Activated naive CD4-positive, alpha-beta T cell treated with anti-CD3 and anti-CD28 coated beads, Interleukin-2, amount 50 U/mL, for 72 hours (primary cell): ENCODE measurements at regions not wholly inside any gene's neighbourhood (a gene's known extent, or its start where the extent isn't known, plus 50 kb on each side); places are given as distances from the start of the nearest gene placed in this dataset.

Experiments
- ATAC-seq, 2 donors: fragments of 150-1000 bp; cut with Tn5 transposase; 2 replicates each; pipeline ENCODE4 v1.10.0; 2021; ENCODE audit warnings: mild to moderate bottlenecking in 2 of 2, moderate library complexity in 2 of 2
- DNase-seq, 2 donors: peaks; one replicate each; pipeline ENCODE4 v3.0.0; 2021 to 2022; ENCODE audit warnings: low spot score in 2 of 2
- H3K27ac Mint-ChIP-seq, 2 donors: one replicate each; pipeline ENCODE4 v1.8.0; 2022; ENCODE audit warnings: mild to moderate bottlenecking in 2 of 2, mixed read lengths in 2 of 2
- H3K36me3 Mint-ChIP-seq, 2 donors: one replicate each; pipeline ENCODE4 v1.8.0; 2022; ENCODE audit warnings: mixed read lengths in 2 of 2
- H3K9me3 Mint-ChIP-seq, 2 donors: one replicate each; pipeline ENCODE4 v1.8.0; 2022; ENCODE audit warnings: mixed read lengths in 2 of 2

DNA sequence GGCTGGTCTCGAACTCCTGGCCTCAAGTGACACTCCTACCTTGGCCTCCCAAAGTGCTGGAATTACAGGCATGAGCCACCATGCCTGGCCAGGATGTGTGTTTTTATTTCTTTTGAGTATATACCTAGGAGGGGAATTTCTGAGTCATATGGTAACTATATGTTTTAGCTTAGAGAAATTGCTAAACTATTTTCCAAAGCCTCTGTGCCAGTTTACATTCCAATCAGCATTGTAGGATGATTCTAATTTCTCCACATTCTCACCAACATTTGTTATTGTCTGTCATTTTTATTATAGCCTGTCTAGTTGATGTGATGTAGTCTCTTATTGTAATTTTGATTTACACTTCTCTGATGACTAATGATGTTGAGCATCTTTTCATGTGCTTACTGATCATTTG, 1576.0 kb downstream of the RPA4 start:
- ATAC-seq: no peak
- H3K36me3 Mint-ChIP-seq: no peaks in the 10 kb centered on the region
- DNase-seq: no peak
- no peak overlapping the region for H3K27ac Mint-ChIP-seq
- H3K9me3 Mint-ChIP-seq: no peaks in the 10 kb centered on the region

DNA sequence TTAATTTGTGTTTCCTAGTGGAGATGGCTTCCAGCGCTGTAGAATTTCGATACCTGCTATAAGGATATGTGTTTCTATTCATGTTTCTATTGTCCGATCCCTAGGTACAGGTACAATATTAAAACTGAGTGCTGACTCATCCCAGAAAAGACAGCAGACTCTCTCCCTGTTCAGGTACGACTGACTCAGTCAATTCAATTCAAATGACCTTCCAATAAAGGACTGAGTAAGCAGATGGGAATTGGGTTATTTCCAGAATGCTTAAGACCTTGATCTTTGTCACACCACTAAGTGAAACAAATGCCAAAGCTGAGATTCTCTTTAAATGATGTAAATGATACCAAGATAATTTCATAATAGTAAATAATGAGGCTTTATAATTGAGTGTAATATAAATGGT, 1596.9 kb downstream of the RPA4 start:
- no peak overlapping the region for H3K27ac Mint-ChIP-seq
- ATAC-seq (no peak), DNase-seq (no peak)
- no peaks in the 10 kb centered on the region for H3K36me3 Mint-ChIP-seq
- no peaks in the 10 kb centered on the region for H3K9me3 Mint-ChIP-seq

DNA sequence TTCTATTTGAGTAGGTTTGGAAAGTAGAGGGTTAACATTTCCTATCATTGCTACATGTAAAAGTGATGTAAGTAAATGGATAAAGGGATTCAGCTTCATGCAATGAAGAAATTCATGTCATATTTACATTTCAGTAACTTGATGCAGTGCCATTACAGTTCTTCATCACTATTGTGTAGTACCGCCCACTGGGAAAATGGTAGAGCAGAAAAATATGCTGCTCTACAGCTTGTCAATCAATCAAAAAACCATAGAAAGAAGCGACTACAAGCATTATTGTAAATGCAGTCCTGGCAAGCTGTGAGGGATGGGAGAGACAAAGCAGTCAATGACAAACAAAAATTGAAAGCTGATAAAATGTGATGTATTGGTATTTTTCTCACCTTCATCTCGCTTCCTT, 1597.9 kb downstream of the RPA4 start:
- ATAC-seq (no peak), DNase-seq (no peak)
- Mint-ChIP-seq H3K36me3 (no peaks in the 10 kb centered on the region), H3K27ac (no peak overlapping the region), H3K9me3 (no peaks in the 10 kb centered on the region)

DNA sequence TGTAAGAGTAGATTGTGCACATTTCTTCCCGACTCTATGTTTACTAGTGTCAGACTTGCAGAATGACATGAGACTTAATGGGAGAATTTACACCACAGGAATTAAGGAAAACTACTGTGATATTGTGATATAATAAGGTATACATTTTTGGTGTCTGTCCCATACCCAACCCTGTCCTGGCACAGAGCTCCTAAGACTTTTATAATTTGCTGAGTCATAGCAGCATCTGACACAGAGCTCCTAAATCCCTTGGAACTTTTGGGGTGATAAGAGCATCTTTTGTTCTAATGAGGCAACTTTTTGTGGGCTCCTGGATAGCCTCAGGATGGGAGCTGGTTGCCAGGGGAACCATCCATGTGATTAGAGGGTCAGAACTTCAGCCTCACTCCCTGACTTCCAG, 1607.0 kb downstream of the RPA4 start:
- Mint-ChIP-seq H3K9me3 (peaks cover 0 to 5% of the 10 kb centered on the region in 2 donors), H3K36me3 (no peaks in the 10 kb centered on the region), H3K27ac (no peak overlapping the region)
- DNase-seq (no peak), ATAC-seq (no peak)

DNA sequence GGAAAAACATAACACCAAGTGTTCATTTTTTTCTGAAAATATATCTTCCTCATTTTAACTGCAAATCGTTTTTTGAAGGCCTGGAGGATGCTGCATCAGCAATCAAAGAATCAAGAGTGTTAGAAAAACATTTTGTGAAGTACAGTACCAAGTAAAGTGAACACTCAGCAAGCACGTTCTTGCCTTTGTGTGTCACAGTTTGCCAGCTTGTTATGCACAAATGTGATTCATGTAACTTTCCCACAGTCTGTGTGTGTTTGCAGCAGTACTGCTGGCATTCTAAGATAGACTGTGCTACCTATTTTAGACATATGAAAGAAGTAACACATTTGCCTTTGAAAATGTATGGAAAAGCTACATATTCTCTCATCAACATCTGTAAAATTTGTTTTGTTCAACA, 1617.7 kb downstream of the RPA4 start:
- H3K9me3 Mint-ChIP-seq: no peaks in the 10 kb centered on the region
- DNase-seq (no peak), ATAC-seq (no peak)

DNA sequence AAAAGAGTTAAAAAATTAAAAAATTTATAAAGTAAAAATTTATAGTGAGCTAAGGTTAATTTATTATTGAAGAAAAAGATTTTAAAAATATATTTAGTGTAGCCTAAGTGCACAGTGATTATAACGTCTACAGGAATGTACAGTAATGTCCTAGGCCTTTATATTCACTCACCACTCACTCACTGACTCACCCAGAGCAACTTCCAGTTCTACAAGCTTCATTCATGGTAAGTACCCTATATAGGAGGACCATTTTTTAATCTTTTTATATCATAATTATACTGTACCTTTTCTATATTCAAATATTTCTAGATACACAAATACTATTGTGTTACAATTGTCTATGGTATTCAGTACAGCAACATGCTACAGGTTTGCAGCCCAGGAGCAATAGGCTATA, 1623.2 kb downstream of the RPA4 start:
- DNase-seq (no peak), ATAC-seq (no peak)
- Mint-ChIP-seq H3K27ac (no peak overlapping the region), H3K9me3 (no peaks in the 10 kb centered on the region), H3K36me3 (no peaks in the 10 kb centered on the region)

More for the DNA sequence above, 1617.7 kb downstream of the RPA4 start:
- no peaks in the 10 kb centered on the region for H3K36me3 Mint-ChIP-seq
- no peak overlapping the region for H3K27ac Mint-ChIP-seq

DNA sequence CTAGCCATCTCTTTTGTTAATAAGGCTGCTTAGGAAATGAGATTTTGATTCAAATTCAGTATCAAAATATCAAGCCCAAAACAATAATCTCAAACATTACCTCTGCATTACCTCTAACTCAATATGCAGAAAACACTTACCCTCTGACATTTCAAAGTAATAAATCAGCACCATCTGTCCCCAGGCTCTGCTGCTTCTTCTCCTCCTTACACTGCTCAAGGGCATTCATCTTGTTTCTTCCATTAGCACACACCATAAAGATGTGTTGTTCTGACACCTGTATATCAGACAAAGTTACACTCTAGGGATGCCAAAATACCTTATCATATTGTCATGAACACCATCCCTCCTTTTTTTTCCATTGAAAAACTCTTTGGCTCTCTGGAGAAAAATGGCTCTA, 1630.3 kb downstream of the RPA4 start:
- Mint-ChIP-seq H3K36me3 (no peaks in the 10 kb centered on the region), H3K9me3 (no peaks in the 10 kb centered on the region), H3K27ac (no peak overlapping the region)
- ATAC-seq (no peak), DNase-seq (no peak)

DNA sequence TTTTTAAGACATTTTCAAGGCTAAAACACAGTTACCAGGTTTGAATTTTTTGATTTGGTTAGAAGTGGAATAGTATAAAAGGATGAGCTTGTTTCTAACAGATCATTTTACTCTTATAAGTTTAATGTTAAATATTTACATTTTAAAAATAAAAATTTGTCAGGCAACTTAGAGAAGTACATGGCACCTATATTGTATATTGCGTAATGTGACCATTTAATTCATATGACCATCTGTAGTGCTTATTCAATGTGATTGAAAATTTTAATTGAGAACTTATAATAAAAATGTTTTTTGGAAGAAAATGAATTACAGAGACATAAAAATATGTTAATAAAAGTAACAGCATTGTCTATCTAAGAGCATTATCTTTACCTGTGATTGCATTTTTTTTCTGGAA, 1632.4 kb downstream of the RPA4 start:
- no peaks in the 10 kb centered on the region for H3K9me3 Mint-ChIP-seq
- DNase-seq (no peak), ATAC-seq (no peak)
- no peaks in the 10 kb centered on the region for H3K36me3 Mint-ChIP-seq
- no peak overlapping the region for H3K27ac Mint-ChIP-seq

DNA sequence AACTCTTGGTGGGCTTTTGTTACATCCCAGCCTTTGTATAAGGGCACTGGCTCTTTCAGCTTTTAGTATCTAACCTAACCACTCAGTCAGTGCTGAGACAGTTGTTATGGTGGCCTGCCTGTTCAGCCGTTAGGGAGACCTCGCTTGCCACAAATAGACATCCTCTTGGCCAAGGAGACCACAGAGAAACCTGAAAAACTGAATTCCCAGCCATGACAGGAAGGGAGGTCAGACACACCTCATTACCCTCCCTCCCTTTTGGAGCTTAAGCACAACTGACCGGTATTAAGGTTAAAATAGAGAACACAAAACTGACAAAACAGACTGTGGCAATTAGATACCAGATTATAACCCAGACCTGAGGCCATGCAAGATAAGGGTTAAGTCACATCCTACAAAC, 1639.3 kb downstream of the RPA4 start:
- DNase-seq: no peak
- H3K27ac Mint-ChIP-seq: no peak overlapping the region
- no peaks in the 10 kb centered on the region for H3K36me3 Mint-ChIP-seq
- ATAC-seq: no peak
- H3K9me3 Mint-ChIP-seq: no peaks in the 10 kb centered on the region

DNA sequence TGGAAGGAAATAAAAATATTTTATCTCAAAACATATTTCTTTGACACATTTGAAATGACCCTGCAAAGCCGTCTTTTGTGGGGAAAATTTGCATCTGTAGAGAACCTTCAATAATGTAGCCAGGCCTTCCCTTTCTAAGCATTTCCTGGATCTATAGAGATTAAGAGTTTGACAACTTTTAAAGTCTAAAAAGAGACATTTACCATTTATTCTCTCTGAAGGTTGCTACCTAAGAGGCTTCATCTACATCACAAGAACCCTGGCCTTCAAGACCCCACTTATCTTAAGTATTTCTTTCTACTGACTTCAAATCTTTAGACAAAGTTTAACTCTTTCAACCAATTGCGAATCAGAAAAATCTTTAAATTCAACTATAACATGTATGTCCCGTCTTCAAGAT, 1639.8 kb downstream of the RPA4 start:
- Mint-ChIP-seq H3K9me3 (no peaks in the 10 kb centered on the region), H3K27ac (no peak overlapping the region), H3K36me3 (no peaks in the 10 kb centered on the region)
- ATAC-seq (no peak), DNase-seq (no peak)

DNA sequence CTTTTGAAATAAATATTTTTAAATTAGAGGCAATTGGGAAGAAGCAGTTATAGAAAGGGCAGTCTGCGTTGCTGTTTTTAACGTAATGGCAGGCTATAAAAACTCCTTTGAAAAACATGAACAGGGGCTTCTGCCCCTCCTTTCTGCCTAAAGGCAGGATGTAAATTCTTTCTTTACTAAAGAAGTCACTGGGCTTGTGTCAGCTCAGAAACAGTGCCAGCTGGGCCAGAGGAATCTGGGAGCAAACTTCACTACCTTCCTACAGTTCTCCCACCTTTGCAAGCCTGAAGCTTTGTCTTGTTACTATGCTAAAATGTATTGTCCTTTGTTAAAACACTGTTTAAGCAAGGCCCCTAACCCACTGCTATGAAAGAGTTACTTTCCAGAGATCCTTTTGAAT, 1664.8 kb downstream of the RPA4 start:
- Mint-ChIP-seq H3K36me3 (no peaks in the 10 kb centered on the region), H3K27ac (no peak overlapping the region), H3K9me3 (no peaks in the 10 kb centered on the region)
- DNase-seq: no peak
- ATAC-seq: no peak

DNA sequence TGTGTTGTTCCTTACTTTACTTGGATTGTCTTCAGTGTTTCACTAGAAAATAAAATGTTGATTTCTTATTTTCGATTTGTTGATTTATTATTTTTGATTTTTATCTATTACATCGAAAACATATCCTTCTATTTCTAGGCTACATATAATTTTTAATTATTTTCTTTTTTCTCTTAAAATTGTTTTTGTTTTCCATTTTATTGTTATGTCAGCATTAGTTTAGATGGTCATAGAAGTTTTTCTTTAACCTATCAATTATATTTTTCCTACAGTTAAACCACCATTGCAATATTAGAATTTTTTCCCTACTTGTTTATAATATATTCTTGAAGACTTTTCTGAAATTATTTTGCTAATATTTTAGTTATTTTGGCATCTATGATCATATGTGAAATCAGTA, 1685.1 kb downstream of the RPA4 start:
- ATAC-seq (no peak), DNase-seq (no peak)
- Mint-ChIP-seq H3K9me3 (no peaks in the 10 kb centered on the region), H3K27ac (no peak overlapping the region), H3K36me3 (no peaks in the 10 kb centered on the region)

DNA sequence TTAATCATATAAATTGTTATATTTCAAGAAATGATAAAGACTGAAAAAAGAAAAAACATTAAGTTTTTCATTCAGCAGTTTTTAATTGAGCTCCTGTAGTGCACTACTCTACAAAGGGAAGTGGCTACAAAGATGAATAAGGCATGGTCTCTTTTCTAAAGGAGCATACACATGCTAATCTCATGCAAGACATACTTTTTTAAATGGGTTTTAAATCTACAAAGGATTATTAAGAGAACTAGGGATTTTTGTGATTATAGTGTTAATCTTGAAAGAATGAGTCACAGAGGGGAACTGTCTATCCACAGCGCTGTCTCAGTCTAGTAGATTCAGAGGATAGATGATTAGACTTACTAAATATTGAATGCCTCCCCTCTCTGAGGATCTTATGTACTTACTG, 1722.2 kb downstream of the RPA4 start:
- Mint-ChIP-seq H3K27ac (no peak overlapping the region), H3K9me3 (peaks cover 0 to 5% of the 10 kb centered on the region in 2 donors), H3K36me3 (no peaks in the 10 kb centered on the region)
- DNase-seq (no peak), ATAC-seq (no peak)

DNA sequence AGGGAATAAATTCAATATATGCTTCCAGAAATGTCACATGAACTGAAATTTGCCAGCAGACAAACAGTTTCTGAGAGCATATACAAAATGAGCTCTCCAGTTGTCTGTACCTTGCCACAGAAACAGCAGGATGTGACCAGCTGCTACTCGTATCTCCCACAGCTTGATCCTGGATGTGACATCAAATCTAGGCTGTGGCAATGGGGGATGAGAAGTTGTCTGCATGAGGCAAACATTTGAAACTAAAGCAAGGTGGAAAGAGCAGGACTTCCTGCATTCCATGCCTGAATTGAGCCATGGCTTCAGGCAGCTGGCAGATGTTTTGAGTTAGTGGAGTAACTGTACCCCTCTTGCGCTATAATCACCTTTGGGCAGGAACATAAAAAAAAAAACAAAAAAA, 1724.0 kb downstream of the RPA4 start:
- DNase-seq: no peak
- Mint-ChIP-seq H3K36me3 (no peaks in the 10 kb centered on the region), H3K9me3 (peaks cover 0 to 2% of the 10 kb centered on the region in 2 donors), H3K27ac (no peak overlapping the region)
- ATAC-seq: no peak

DNA sequence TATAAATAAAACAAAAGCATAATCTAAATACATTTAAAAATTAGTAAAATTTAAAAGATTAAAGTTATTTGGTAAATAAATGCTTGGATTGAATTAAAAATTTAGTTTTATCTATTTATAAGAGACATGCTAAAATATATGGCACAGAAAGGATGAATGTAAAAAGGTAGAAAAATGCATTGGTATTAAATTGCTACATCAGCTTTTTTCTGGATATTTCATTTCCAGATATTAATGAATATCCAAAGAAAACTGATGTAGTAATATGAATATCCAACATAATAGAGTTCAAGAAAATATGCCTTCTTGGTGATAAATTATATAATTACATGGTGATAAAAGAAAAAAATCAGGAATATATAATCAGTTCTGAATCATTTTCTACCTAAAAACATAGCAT, 1743.9 kb downstream of the RPA4 start:
- no peaks in the 10 kb centered on the region for H3K9me3 Mint-ChIP-seq
- H3K36me3 Mint-ChIP-seq: no peaks in the 10 kb centered on the region
- DNase-seq (no peak), ATAC-seq (no peak)
- H3K27ac Mint-ChIP-seq: no peak overlapping the region

DNA sequence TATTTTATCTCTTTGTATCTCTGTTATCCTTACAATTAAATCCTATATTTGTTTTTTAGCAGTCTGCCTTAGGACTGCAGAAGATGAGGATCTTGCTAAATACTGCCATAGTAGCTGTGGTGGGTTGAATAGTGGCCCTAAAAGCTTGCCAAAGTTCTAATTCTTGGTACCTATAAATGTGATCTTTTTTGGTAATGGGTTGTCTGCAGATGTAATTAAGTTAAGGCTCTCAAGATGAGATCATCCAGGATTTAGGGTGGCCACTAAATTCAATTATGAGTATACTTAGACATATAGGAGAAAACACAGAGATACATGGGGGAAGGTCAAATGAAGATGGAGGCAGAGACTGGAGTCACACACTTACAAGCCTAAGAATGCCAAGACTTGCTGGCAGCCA, 1753.7 kb downstream of the RPA4 start:
- Mint-ChIP-seq H3K36me3 (no peaks in the 10 kb centered on the region), H3K27ac (no peak overlapping the region), H3K9me3 (peaks cover 3 to 5% of the 10 kb centered on the region in 2 donors)
- DNase-seq (no peak), ATAC-seq (no peak)

DNA sequence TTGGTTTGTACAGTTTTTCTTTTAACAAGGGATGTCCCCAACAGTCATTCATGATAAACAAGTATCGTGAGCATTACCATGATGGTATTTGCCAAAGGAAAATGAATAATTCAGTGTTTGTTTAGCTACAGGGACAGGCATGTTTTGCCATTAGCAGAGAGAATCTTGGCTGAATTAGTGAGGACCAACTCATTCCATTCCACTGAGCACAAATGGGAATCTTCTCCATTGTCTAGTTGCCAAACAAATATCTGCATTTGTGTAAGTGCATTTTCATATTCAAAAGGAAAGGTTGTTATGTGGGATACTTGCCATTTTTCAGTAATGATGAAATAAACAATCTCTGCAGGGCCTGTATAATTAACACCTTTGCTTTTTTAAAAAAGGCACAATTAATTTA, 1762.6 kb downstream of the RPA4 start:
- ATAC-seq (no peak), DNase-seq (no peak)
- no peak overlapping the region for H3K27ac Mint-ChIP-seq
- H3K36me3 Mint-ChIP-seq: no peaks in the 10 kb centered on the region
- no peaks in the 10 kb centered on the region for H3K9me3 Mint-ChIP-seq

DNA sequence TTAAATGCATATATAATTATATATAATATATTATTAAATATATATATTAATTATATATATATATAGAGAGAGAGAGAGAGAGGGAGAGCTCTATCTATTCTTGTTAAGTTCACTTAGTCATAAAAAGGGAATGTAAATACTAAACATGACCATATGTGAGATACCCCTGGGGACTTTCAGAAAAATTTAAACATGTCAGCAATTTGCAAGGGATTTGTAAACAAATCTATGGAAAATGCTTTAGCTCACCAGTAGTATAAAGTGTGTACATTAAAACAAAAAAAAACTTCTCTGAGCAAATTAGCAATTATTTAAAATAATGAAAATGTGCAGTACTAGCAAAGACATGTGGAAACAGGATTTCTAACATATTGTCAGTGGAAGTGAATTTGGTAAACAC, 1755.5 kb downstream of the PCDH19 start:
- ATAC-seq (no peak), DNase-seq (no peak)
- peaks cover 0 to 4% of the 10 kb centered on the region in 2 donors for H3K36me3 Mint-ChIP-seq
- H3K27ac Mint-ChIP-seq: no peak overlapping the region
- peaks cover 0 to 3% of the 10 kb centered on the region in 2 donors for H3K9me3 Mint-ChIP-seq
